GM12873 (cell line): ENCODE measurements at regions not wholly inside any gene's neighbourhood (a gene's known extent, or its start where the extent isn't known, plus 50 kb on each side); places are given as distances from the start of the nearest gene placed in this dataset.

Experiments
- CTCF ChIP-seq: IDR thresholded peaks from 2 replicates; pipeline ENCODE4 v1.5.1; 2012; ENCODE audit warnings: low read depth, mild to moderate bottlenecking, moderate library complexity, low read length, control low read depth; ENCODE audit not compliant: insufficient read depth; ENCODE audit errors: missing control alignments

DNA sequence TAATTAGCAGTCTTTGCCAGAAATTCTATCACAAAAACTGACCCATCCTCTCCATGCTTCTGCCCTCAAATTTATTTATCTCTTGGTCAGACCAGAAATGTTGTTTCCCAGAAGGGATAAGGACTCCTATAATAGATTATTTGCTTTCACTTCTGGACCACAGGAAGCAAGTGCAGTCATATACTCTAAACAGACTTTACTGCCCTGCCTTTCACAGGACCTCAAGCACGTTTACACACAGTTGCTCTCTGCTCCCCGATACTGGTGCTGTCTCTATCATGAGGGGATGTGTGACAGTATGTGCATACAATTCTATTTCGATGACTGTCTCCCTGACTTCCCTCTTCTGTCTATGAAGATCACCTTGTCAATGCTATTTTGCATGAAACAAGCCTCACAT, 205.5 kb upstream of the TGFBR2 start:
- no peak for TF ChIP-seq CTCF

DNA sequence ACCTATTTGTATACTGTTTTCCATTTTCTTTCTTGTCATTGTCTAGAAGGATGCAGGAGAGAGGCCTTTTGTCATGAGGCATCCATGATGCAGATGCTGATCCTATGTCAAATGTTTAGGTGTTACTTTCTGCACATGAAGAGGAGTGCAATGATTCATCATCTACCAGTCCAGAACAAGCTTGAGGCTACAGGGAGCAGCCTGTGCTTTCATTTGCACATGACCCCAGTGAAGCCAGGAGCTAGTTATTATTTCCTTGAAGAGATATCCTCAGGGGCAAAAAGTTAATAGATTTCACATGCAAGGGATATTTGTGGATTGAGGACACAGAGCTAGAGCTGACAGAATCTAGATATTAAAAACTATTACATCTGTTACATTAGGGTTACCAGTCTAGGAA, 204.4 kb upstream of the TGFBR2 start:
- TF ChIP-seq CTCF, result no peak

- no peak for TF ChIP-seq CTCF
These were observed 198.8 kb upstream of the TGFBR2 start for GRCh38 chr3:30407651-30408050.

DNA sequence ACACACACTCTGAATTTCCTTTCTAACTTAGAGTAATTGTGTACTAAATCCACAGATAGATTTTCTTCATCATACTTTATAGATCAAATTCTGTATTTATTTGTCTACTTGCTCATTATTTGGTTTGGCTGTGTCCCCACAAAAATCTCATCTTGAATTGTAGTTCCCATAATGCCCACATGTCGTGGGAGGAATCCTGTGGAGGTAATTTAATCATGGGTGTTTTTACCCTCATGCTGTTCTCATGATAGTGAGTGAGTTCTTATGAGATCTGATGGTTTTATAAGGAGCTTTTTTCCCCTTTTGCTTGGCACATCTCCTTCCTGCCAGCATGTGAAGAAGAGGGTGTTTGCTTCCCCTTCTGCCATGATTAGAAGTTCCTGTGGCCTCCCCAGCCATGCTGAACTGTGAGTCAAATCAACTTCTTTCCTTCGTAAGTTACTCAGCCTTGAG, 198.3 kb upstream of the TGFBR2 start:
- TF ChIP-seq CTCF, result no peak

- no peak for TF ChIP-seq CTCF
These were observed 188.0 kb upstream of the TGFBR2 start for GRCh38 chr3:30418443-30418842.

DNA sequence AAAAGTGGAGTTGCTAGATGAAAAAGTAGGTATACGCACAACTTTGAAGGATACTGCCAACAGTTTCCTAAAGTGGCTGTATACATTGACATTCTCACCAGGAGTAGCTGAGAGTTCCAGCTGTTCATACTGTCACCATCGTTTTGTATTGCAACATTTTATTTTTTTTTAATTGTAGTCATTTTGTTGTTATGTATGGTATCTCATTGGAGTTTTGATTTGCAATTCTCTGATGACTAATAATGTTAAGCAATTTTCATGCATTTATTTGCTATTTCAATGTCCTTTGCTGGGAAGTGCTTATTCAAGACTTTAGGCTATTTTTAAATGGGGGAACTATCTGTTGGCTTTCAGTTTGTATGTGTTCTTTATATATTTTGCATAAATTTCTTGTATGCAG, 185.1 kb upstream of the TGFBR2 start:
- TF ChIP-seq CTCF, result no peak

DNA sequence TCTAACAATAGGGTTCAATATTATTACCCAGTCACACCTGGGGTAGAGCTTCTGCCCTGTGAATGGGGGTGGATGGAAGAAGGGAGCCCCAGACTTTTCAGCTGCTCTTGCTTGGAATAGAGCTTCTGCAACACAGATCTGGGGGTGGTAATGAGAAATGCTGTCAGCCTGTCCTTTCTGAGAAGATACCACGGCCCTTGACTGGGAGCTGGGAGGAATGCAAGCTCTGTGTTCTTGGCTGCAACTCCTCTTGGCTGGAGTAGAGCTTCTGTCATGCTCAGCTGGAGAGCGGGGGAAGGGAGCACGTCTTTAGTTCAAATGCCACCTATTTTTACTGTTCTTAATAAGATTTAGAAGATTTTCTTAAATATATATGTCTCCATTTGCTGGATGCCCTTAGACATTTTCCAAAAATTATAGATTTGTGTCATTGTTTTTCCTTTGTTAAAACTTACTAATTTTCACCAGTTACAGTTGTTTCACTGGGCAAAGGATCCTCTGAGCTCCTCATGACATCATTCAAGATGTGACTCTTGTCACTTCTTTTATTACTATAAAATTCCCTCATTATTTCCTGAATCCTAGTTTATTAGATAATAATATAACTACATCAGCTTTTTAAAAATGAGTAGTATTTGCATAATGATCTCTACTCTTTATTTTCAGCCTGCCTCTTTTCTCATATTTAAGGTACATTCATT, 180.0 kb upstream of the TGFBR2 start:
- no peak for TF ChIP-seq CTCF

GRCh38 chr3:30428251-30428650, 178.2 kb upstream of the TGFBR2 start:
- no peak for TF ChIP-seq CTCF
